ENCODE measurements at regions not wholly inside any gene's neighbourhood (a gene's known extent, or its start where the extent isn't known, plus 50 kb on each side); places are given as distances from the start of the nearest gene placed in this dataset.

DNA sequence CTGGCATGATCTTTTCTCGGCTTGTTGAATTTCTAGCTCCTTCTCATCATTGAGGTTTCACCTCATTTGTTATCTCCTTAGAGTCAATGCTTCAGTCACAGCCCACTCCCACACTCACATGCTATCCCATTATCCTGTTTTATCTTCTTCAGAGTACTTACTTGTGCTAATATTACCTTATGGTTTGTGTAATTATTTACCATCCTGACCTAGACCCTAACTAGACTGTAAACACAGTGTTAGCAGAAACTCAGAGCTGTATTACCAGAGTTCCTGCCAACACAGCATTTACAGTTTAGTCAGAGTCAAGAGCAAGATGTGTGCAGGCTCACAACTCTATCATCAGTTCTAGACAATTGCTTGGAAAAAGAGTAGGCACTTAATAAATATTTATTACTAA is 144.7 kb downstream of the OTOL1 start:
- 0% methylated on average over 1 of the region's 1 CpG for WGBS (ENCODE audit: low lambda C conversion rate)
- Histone ChIP-seq H3K27ac (ENCODE audit: extremely low read length, insufficient read depth, low read length) (no peak overlapping the region), H4K20me1 (ENCODE audit: insufficient read depth, low read length) (no peaks in the 10 kb centered on the region), H3K4me2 (ENCODE audit: low read depth, low read length) (no peak overlapping the region), H2AFZ (ENCODE audit: low read length) (no peak overlapping the region), H3K36me3 (replicated peaks in 1 of 2; ENCODE audit: control insufficient read depth in 1 of 2, insufficient read depth in 2 of 2, low read length in 2 of 2) (no peaks in the 10 kb centered on the region), H3K4me1 (ENCODE audit: insufficient read depth, low read length) (no peaks in the 10 kb centered on the region), H3K27me3 (ENCODE audit: control insufficient read depth in 1 of 2, insufficient read depth in 2 of 2, low read length in 2 of 2) (no peaks in the 10 kb centered on the region; a peak in 1 of 5 replicates), H3K4me3 (replicated peaks in 1 of 3; ENCODE audit: insufficient read depth in 1 of 3, low read depth in 2 of 3, low read length in 3 of 3) (no peak overlapping the region), H3K79me2 (ENCODE audit: insufficient read depth, low read length) (no peaks in the 10 kb centered on the region), H3K9me3 (ENCODE audit: low read length) (no peaks in the 10 kb centered on the region), H3K9ac (ENCODE audit: insufficient read depth, low read depth, low read length) (no peak overlapping the region)
- in situ Hi-C loops (cut with HindIII; ENCODE audit: extremely low pct_ligation_motif_present, low pct_unique_long_range_greater_than_20kb) (no loop called here), intact Hi-C loops (cut with micrococcal nuclease; ENCODE audit: unreplicated experiment) (no loop called here)
- no peak for DNase-seq (ENCODE audit: low spot score)
- TF ChIP-seq MAFK (conservative IDR thresholded peaks at IDR 0.05 in 1 of 2, IDR thresholded peaks at IDR 0.05 in 1 of 2; ENCODE audit: low read length in 2 of 2) (peak; percentile 1 to 28; a peak in 1 of 4 replicates), RARA (CRISPR knock-in tag; IDR thresholded peaks at IDR 0.05) (no peak), ZNF713 (CRISPR knock-in tag; IDR thresholded peaks at IDR 0.05) (no peak)
- CTCF ChIA-PET (ENCODE audit: low intra/inter-chr PET ratio, low total read pairs) = no interaction called here
- no TSS peak for BruUV-seq (replicated peaks)
- POLR2A ChIA-PET = no interaction called here
- ATAC-seq = peak; percentile 54; the same call in 1 of the 3 replicates
- no peak for FAIRE-seq

DNA sequence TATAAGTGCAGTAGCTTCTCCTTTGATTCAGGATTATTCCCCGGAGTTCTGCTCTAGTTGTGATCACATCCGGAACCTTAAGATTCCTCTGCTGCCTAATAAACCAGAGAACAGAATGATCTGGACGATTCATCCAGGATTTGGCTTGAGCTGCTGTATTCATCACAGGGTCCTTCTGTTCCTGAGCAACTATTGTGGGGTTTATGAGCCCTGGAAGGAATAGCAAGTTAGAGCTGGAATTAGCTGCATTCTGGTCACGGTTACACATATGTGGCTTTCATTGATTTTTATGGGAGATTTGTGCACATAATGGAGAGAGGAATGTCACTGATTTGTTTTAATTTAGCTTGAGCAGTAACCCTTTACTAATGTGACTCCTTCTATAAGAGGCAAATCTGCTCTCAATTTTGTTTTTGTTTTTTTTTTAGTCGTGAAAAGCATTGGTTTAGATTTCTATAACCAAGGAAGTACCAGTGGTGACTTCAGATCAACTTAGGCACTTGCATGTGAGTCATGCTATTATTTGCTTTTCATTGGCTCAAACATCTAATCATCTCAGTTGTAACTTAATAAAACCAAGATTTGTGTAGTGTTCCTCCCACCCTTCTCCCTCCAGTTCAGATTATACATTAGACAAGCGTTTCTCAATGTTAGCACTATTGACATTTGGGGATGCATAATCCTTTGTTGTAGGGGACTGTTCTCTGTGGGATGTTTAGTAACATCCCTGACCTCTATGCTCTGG is 148.5 kb downstream of the OTOL1 start:
- no peak for ATAC-seq
- Histone ChIP-seq H3K27me3 (ENCODE audit: control insufficient read depth in 1 of 2, insufficient read depth in 2 of 2, low read length in 2 of 2) (no peaks in the 10 kb centered on the region; a peak in 1 of 5 replicates), H3K79me2 (ENCODE audit: insufficient read depth, low read length) (no peaks in the 10 kb centered on the region), H3K9ac (ENCODE audit: insufficient read depth, low read depth, low read length) (no peak overlapping the region), H3K9me3 (ENCODE audit: low read length) (no peaks in the 10 kb centered on the region), H2AFZ (ENCODE audit: low read length) (no peak overlapping the region), H3K4me1 (ENCODE audit: insufficient read depth, low read length) (no peaks in the 10 kb centered on the region), H3K27ac (ENCODE audit: extremely low read length, insufficient read depth, low read length) (no peak overlapping the region), H3K36me3 (replicated peaks in 1 of 2; ENCODE audit: control insufficient read depth in 1 of 2, insufficient read depth in 2 of 2, low read length in 2 of 2) (no peaks in the 10 kb centered on the region), H4K20me1 (ENCODE audit: insufficient read depth, low read length) (no peaks in the 10 kb centered on the region), H3K4me2 (ENCODE audit: low read depth, low read length) (no peak overlapping the region), H3K4me3 (replicated peaks in 1 of 3; ENCODE audit: insufficient read depth in 1 of 3, low read depth in 2 of 3, low read length in 3 of 3) (no peak overlapping the region)
- FAIRE-seq = no peak
- ChIA-PET POLR2A (no interaction called here), CTCF (ENCODE audit: low intra/inter-chr PET ratio, low total read pairs) (no interaction called here)
- WGBS (ENCODE audit: low lambda C conversion rate) = 4% methylated on average over 6 of the region's 6 CpGs
- in situ Hi-C loops (cut with HindIII; ENCODE audit: extremely low pct_ligation_motif_present, low pct_unique_long_range_greater_than_20kb) (no loop called here), intact Hi-C loops (cut with micrococcal nuclease; ENCODE audit: unreplicated experiment) (no loop called here)
- no TSS peak for BruUV-seq (replicated peaks)
- no peak for DNase-seq (ENCODE audit: low spot score)
- no peak for TF ChIP-seq ZNF317 (CRISPR knock-in tag; IDR thresholded peaks at IDR 0.05)
- TF ChIP-seq ZBTB39 (CRISPR knock-in tag; IDR thresholded peaks at IDR 0.05) = no peak
- TF ChIP-seq PPARG (CRISPR knock-in tag; conservative IDR thresholded peaks at IDR 0.05) = no peak
- TF ChIP-seq HCFC1 (IDR thresholded peaks at IDR 0.05; ENCODE audit: low read depth, low read length) = no peak
- no peak for TF ChIP-seq SRF (IDR thresholded peaks at IDR 0.05; ENCODE audit: low read depth, low read length)

Measured in HepG2 (cell line).